ENCODE measurements at regions not wholly inside any gene's neighbourhood (a gene's known extent, or its start where the extent isn't known, plus 50 kb on each side); places are given as distances from the start of the nearest gene placed in this dataset.

GRCh38 chr14:83467811-83468210 lies 1934.2 kb upstream of the SEL1L start (continued):
- TF ChIP-seq ZNF462 (CRISPR knock-in tag; IDR thresholded peaks at IDR 0.05) (no peak), ETS1 (IDR thresholded peaks at IDR 0.05) (no peak), POLR2AphosphoS5 (IDR thresholded peaks at IDR 0.05; ENCODE audit: low read depth) (no peak), STAT1 (IDR thresholded peaks at IDR 0.05; ENCODE audit: unreplicated experiment) (no peak)

- Mint-ChIP-seq H3K27me3 (ENCODE audit: insufficient read depth, low read depth, poor library complexity) (no peaks in the 10 kb centered on the region), H3K4me3 (no peak overlapping the region), H3K9me3 (no peaks in the 10 kb centered on the region), H3K4me1 (no peaks in the 10 kb centered on the region), H3K27ac (no peak overlapping the region), H3K36me3 (ENCODE audit: low read depth) (no peaks in the 10 kb centered on the region)
- no peak overlapping the region for H3K4me3 ChIP-seq
- no peaks in the 10 kb centered on the region for H3K36me3 ChIP-seq (ENCODE audit: insufficient read depth)
- H3K9me2 ChIP-seq (ENCODE audit: insufficient read depth) = no peaks in the 10 kb centered on the region
- H3K79me2 ChIP-seq (replicated peaks; ENCODE audit: insufficient read depth) = no peaks in the 10 kb centered on the region
- no peaks in the 10 kb centered on the region for H3K4me1 ChIP-seq (ENCODE audit: insufficient read depth)
- no peak overlapping the region for H3K27ac ChIP-seq (ENCODE audit: low read depth)
- H2AFZ ChIP-seq = no peak overlapping the region
- no peaks in the 10 kb centered on the region for H3K27me3 ChIP-seq (ENCODE audit: insufficient read depth)
- H4K20me1 ChIP-seq (replicated peaks; ENCODE audit: insufficient read depth) = no peaks in the 10 kb centered on the region
- no peak for DNase-seq (ENCODE audit: low spot score)
- no peaks in the 10 kb centered on the region for H3F3A ChIP-seq (replicated peaks; ENCODE audit: low read depth)
- no peak for ATAC-seq
- H3K4me2 ChIP-seq = no peak overlapping the region
- no peak for TF ChIP-seq REST (IDR thresholded peaks at IDR 0.05; ENCODE audit: unreplicated experiment)
- no peak for TF ChIP-seq STAT1 (IDR thresholded peaks at IDR 0.05; ENCODE audit: unreplicated experiment)
- no peak for TF ChIP-seq ETS1 (IDR thresholded peaks at IDR 0.05)
- no peak for TF ChIP-seq CTCF (conservative IDR thresholded peaks at IDR 0.05; ENCODE audit: low read depth in 2 of 2)
- TF ChIP-seq JUNB (IDR thresholded peaks at IDR 0.05; ENCODE audit: unreplicated experiment) = no peak
- TF ChIP-seq POLR2AphosphoS5 (IDR thresholded peaks at IDR 0.05; ENCODE audit: low read depth) = no peak
Observed at GRCh38 chr14:83470466-83470865, 1936.8 kb upstream of the SEL1L start.

Measured in GM23338 (cell line).